ENCODE measurements at regions not wholly inside any gene's neighbourhood (a gene's known extent, or its start where the extent isn't known, plus 50 kb on each side); places are given as distances from the start of the nearest gene placed in this dataset.

DNA sequence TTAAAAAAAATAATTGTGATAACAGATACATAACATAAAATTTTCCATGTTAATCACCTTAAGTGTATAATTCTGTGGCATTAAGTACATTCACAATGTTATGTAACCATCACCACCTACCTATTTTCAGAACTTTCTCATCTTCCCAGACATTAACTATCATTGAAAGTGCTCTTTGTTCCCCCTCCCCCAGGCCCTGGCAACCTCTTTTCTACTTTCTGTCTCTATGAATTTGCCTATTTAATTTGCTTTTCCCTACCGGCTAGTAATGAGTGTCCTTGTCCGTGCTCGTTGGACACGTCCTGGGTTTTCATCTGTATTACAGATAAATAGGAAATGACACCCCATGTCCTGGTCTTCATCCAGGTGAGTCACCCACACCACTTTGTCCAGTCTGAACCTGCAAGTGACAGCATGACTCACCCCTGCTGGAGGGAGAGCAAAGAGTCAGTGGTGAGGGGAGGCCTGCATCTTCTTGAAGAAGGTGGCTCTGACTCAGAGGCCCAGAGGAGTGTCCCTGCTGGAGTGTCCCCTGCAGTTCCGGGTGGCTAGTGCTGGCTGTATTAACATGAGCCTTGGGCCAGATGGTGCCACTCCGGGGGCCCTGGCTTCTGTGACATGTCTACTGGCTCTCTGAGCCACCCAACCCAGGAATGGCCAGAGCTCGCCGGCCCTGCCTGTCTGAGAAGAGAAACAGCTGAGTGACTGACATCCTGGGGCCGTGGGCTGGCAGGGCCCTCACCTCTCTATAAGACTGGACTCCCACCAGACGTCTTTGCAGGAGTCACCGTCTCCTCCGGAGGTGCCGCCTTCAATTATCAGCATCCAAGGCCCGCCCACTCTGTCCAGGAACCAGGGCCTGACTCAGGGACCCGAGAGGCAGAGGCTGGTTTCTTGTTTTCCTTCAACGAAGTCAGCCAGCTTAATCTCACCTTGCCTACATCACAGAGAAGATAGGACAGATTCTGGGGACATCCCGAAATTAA is 503.2 kb upstream of the MKI67 start:
- DNase-seq, result no peak

DNA sequence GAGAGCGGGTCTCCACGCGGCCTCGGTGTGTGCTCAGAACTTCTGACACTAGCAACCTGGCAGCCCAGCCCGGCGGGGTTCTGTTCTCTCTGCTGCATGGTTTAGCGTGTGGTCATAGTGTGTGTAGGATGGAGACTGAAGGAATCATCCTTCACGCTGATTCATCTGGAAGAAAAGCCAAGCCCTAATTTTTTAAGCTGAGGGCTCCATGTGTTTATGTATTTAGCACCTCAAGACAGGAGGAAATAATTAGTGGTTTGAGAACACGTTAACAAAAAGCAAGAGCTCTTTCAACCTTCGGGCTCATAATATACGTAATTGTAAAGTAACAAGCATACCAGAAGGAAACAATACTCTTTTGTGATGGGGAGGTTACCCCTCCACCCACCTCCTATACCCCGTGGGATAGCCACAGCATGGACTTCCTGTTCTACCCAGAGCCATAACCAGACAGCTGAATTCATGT is 504.6 kb upstream of the MKI67 start:
- no peak for DNase-seq

DNA sequence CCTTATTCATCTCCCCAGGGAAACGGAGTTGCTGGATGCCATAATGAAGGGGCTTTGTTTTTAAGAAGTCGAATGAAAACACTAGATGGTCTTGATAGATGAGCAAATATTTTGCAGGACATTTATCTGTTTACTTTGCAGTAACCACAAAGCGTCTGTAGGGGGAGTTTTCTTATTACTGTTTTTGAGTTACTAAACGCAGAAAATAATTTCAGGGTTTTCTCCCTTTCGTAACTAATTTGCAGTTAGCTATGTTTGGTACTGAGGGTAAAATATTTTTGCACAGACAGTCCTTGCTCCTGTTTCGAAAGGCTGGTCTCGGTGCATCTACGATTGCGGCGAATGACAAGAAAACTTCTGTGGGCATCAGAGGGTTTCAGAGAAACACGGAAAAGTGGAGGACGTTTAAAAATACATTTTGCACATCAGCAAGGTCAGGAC is 505.6 kb upstream of the MKI67 start:
- DNase-seq, result no peak

DNA sequence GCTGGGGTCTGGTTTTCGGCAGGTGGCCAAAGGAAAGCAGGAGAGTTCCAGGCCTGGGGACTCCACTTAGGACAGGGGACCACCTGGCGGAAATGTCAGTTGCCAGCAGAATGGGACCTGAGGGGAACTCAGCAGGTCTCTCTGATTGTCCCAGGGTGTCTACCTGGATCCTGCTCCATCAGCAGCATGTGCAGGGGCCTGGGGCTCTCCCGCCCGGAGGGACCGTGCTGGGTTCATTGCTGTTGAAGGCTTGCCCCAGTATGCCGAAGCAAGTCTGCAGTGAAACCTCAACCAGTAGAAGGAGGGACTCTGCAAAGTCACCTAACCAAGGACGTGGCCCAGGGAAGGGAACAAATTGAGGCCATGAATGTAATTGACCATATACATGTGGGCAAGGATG is 506.5 kb upstream of the MKI67 start:
- no peak for DNase-seq

DNA sequence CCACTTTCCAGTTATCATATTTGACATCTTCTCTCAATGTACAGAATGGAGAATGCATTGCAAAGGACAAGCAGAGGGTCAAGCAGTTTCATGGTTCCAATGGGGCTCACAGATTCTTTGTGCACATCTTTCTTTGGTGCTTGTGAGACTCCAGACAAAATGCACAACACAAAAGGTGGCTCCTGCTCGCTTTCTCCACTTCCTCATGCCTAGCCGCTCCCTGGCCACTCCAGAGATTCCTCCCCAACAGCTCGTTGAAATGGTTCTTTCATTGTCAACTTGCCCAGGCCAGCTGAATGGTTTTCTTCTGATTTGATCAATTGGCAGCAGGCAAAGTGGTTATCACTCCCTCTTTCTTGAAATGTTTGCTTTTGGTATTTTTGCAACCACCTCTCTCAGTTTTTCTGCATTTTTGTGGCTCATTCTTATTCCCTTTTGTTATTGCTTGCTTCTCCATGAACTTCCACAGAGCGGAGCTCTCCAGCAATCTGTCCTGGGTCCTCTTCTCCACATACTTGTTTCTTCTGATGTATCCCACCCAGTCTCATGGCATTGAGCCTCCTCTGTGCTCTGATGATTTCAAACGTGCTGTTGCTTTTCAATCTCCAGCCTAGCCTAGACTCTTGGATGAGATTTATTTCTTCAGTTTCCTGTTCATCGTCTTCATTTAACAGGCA is 507.8 kb upstream of the MKI67 start:
- no peak for DNase-seq

DNA sequence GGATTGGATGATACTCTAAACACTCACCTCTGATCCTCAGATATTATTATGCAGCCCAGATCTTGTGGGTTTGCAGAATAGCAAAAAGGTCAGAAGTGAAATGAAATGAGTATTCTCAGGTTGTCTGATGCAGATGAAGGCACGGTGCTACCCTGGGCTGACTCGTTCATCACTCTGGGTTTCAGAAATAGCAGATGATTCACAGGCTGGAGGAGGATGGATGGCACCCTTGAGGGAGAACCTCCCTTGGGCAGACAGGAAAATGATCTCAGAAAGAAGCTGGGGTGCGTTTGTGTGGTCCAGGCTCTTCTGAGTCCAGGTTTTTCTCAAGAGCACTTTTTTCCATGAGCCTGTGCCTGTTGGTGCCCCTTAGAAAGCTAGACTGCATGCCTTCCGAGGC is 515.8 kb upstream of the MKI67 start:
- no peak for DNase-seq

DNA sequence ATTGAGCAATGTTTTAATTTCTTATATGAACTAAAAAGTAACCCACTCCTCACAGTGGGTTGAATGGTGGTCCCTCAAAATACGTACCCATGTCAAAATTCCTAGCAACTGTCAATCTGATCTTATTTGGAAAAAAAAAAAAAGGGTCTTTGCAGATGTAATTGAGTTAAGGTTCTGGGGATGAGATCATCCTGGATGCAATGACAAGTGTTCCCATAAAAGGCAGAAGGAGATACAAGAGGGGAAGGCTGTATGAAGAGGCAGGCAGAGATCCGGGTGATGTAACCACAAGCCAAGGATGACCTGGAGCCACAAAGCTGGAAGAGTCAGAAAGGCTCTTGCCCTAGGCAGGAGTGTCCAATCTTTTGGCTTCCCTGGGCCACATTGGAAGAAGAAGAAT is 516.3 kb upstream of the MKI67 start:
- DNase-seq, result no peak

DNA sequence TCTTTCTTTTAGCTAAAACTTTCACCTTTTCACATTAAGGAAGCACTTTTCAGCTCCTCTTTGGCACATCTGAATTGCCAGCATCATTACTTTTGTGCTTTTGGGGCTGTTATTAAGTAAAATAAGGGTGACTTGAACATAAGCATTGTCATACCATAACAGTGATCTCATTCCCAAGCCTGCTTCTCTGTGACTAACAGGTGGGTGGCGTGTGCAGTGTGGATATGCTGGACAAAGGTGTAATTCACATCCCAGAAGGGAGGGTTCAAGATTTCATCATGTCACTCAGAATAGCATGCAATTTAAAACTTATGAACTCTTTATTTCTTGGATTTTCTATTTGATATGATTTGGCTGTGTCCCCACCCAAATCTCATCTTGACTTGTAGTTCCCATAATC is 517.4 kb upstream of the MKI67 start:
- DNase-seq, result no peak

DNA sequence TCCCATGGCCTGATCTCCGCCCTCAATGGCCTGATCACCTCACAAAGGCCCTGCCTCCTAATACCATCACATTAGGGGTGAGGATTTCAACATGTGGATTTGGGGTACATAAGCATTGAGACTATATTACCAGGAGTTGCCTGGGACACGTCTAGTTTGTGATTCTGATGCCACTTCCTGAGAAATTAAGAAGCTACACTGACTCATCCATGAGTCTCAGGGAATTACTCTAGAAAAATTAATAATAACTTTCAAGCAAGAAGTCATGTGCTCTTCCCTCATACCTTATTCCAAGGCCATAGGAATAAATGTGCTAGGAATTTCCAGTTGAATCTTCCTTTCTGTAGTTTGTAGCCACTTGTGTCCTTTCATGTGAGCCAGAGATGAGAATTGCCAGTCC is 519.3 kb upstream of the MKI67 start:
- DNase-seq, result no peak

DNA sequence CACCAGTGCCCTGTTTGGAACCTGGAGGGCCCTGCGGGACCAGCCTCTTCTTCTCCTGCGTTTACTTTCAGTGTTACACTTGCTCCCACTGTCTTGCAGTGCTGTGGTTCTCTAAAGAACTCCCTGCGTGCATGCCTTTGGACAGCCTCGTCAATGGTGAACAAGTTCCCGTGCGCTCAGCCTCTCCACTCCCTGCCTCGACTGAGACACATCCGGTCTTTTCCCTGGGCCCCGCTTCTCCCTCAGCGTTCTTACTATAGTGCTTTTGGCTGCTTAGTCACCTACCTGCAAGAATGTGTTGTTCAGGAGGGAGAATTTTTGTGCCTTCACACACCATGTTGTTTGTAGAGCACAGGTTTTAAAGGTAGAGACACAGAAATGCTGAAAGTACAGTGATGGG is 520.7 kb upstream of the MKI67 start:
- DNase-seq, result no peak

DNA sequence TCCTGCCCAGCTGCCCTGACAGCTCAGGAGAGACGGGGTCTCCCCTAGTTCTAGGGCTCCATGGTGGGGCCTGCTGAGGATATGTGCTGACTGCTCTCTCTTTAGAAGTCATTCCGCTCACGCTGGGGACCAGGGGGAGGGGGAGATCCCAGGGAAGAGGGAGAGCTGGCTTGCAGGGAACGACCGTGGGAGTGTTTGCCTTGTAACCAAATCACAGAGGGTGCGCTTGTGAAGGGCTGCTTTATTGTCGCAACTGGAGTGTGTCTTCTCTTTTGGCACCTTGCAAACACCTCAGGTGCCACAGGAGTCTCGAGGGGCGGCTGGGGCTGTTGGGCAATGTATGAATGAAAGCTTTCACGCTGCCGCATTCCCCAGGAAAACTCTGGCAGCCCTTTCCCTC is 531.3 kb upstream of the MKI67 start:
- no peak for DNase-seq

DNA sequence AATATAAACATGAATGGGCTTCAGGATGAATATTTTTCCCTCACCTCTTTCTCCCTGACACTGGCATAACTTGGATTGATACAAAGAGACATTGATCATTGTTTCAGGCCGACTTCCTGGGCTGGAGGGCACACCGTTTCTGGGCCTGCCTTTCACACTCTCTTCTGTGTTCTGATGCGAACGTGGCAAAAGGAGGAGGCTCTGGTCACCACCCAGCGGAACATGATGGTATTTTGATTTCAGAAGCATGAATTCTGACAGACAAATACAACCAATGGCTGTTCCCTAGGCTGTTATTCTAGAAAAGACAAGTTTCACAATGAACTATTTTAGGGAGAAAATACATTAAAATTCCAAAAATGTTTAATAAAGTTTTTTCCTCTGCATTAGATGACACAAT is 534.5 kb upstream of the MKI67 start:
- no peak for DNase-seq

DNA sequence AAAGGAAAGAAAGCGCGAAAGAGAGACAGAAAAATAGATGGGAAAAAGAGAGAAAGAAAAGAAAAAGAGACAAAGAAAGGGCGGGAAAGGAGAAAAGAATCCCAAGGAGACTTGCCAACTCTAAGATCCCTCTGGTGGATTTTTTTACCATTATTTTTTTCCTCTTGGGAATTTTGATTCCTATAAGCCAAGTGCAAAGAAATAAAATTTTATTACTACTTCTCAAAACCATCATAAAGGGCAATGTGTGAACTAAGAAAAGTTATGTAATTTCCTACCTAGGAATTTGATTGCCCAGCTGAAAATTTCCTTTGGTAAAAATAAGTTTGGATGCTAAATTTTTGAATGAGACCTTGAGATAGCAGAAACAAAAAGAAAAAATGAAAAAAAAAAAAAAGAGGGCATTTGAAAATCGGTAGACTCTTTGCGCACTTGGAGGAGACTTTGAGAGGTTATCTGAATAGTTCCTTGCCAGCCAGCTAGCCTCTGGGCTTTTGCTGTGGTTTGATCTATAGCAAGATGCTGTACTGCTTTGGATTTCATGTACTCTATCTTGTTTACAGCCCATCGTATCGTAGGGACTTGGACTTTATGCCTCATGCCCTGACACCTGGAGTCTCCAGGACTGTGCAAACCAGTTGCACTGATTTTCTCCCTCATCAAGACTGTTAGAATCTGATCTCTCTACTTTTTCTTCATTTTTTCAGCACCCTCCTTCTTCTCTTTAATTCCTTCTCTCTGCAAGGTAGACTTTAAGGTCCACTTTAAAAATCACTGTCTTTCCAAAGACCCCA is 535.4 kb upstream of the MKI67 start:
- DNase-seq, result no peak

DNA sequence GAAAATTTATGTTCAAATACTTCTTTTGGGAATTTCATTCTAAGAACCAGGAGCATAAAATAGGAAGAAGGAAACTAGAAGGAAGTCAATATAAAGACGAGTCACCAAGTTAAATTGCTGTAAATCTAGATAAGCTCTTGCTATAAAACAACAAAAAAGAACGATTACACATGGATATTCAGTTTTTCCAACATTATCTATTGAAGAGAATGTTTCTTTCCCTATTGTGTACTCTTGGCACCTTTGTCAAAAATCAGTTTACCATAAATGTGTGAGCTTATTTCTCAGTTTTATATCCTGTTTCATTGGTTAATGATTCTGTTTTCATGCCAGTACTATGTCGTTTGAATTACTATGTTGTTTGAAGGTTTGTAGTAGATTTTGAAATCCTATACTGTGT is 536.3 kb upstream of the MKI67 start:
- no peak for DNase-seq

DNA sequence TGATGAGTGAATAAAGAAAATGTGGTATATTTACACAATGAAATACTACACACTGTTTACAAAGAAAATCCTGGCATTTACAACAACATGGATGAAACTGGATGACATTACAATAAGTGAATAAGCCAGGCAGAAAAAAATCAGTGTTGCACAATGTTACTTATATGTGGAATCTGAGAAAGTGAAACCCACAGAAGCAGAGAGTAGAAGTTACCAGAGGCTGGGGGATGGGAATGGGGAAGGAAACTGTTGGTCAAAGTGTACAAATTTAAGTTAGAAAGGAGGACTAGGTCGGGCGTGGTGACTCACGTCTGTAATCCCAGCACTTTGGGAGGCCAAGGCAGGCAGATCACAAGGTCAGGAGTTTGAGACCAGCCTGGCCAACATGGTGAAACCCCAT is 538.5 kb upstream of the MKI67 start:
- no peak for DNase-seq

DNA sequence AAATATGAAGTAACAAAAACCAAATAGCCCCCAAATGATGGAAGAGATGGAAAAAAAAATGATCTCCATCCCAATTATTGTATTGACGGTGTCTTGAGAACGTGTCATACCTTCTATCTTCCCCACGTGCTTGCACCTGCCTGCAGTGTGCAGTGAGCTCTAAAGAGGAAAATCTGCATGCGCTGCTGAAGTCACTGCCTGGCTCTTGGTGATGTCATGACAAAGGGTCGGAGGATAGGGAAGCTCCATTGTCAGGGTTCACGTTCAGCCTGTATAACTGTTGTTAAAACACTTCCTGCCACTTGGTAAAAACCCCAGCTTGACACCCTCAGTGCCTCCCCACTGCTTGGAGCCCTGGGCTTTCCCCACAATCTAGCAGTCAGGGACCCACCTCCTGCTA is 549.2 kb upstream of the MKI67 start:
- DNase-seq, result no peak

DNA sequence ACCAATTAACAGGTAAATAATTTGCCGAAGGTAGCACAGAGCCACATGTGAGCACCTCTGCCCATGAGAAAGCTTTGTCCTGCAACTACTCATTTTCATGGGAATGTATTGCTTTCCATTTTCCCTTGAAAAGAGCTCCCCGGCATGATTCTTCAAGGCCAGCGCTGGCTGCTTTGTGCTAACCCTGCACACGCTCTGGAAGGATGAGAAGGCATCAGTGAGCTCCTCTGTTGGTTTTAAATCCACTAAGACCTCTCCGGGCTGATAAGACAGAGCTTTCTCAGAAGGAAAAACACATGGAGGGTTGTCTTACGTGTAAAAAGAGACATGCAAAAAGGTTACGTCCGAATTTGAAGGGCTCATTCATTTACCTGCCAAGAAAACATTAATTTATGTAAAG is 553.9 kb upstream of the MKI67 start:
- no peak for DNase-seq

DNA sequence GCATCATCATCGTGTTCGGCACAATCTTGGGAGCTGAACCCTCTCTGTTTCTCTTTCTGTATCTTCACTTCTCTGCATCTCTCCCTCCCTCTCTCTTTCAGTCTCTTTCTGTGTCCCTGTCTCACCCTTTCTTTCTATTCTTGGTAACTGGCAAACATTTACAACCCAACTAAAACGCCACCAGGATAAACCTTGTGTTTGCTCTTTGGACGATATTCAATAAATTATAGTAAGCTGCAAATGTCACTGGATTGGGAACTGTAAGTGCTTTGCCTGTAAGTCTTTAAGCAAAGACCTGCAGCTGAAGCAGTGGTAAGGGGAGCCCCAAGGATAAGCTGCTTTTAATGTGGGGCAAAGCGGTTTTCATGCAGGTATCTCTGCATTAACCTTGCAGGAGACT is 558.0 kb upstream of the MKI67 start:
- no peak for DNase-seq

DNA sequence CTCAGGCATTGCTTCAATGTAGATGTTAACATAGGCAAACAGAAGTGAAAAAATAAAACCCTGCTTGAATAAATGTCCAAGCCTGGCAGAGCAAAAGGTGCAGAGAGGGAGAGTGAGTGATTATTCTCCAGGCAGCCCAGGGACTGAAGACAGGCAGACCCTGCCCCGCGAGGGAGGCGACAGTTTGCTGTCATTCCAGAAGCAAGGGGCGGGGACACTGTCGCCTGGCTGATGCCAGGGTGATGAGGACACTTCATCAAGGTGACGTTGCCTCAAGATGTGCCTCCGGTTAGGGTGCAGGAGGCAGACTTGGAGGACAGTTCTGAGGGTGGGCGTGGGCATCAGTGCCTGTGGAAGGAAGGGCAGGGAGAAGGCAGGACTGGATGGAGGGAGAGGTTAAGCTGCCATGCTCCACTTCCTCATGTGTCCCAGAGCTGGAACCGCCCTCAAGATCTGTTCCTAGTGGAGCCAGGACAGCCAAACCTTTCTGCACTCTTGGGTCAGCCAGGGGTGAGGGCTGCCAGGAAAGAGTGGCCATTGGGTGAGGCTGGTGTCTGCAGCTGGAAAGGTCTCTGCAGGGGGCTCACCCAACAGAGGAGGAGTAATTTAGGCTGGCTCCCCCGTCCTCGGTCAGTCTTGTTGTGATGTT is 560.5 kb upstream of the MKI67 start:
- no peak for DNase-seq

DNA sequence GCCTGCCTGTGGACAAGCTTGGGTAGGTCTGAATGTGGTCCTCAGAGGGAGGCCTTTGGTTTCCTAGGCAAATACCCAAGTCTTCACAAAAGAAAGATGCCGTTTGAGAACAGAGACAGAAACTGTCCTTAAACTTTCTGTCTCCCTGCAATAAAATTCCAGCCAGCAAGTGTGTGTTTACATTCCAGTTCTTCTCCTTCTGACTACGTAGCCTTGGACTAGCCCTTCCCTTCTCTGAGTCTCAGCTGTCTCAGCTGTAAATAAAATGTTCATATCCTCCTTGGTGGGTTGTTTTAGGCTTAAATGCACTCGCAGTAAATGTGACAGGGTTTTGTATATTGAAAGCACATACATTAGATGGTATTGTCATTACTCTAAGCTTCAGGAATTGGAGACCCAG is 561.2 kb upstream of the MKI67 start:
- DNase-seq, result no peak

DNA sequence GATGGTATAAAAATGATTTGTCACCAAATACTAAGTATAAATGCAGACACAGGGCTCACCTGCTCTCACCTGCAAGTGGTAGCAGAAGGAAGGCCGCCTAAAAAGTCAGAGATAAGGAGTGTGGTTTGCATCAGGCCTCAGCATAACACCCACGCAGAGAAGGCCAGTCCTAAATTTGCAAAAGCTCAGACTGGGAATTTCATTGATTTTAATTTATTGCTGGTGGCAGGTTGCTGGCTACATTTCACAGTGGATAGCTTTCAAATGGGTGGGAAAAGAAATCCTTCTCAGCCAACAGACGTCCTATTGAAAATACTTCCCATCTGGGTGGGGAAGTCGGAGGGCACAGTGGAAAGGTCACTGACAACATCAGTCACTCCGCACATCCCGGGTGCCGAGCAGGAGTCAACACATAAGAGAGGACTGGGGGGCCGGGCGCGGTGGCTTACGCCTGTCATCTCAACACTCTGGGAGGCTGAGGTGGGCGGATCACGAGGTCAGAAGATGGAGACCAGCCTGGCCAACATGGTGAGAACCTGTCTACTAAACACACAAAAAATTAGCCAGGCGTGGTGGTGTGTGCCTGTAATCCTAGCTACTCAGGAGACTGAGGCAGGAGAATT is 561.8 kb upstream of the MKI67 start:
- no peak for DNase-seq

DNA sequence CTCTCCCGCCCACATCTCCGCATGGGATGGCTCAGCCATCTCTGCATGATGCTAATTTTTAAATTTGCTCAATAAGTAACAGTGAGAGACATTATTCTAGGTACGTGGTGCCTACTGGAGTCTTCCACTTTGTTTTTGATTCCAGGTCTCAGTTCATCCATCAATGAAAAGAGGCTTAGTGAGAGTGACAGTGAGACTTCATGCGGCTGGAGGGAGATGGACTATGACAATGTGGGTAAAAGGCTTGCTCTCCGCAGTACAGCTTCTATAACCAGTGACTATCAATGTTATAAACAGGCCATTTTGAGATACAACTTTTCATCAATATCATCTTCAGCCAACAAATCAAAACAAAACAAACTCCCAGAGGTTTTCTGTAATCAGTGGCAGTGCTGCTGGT is 563.4 kb upstream of the MKI67 start:
- no peak for DNase-seq

Measured in stimulated activated CD4-positive, alpha-beta T cell treated with anti-CD3 and anti-CD28 coated beads, Interleukin-4, amount 100 ng/mL, for 24 hours (primary cell).